H9 (cell line): ENCODE measurements at regions not wholly inside any gene's neighbourhood (a gene's known extent, or its start where the extent isn't known, plus 50 kb on each side); places are given as distances from the start of the nearest gene placed in this dataset.

ENCODE experiments used
- DNase-seq: peaks from one replicate; pipeline ENCODE4 v3.0.0-alpha.2; 2017
- H2AFZ ChIP-seq: one replicate; pipeline ENCODE4 v1.6.1; 2013; ENCODE audit warnings: mild to moderate bottlenecking, low read length, control low read depth, moderate library complexity
- H2AK5ac ChIP-seq: 2 replicates; pipeline ENCODE4 v1.6.1; 2013; ENCODE audit warnings: low read length, control low read depth, mixed read lengths; ENCODE audit not compliant: insufficient read length
- H2BK120ac ChIP-seq: one replicate; pipeline ENCODE4 v1.6.1; 2013; ENCODE audit warnings: low read depth, mild to moderate bottlenecking, low read length, control low read depth, inconsistent platforms; ENCODE audit not compliant: poor library complexity, severe bottlenecking
- H2BK12ac ChIP-seq: 2 replicates; pipeline ENCODE4 v1.6.1; 2013; ENCODE audit warnings: low read length, control low read depth, mixed read lengths, low read depth; ENCODE audit not compliant: insufficient read length
- H2BK15ac ChIP-seq: 2 replicates; pipeline ENCODE4 v1.6.1; 2013; ENCODE audit warnings: low read depth, low read length, control low read depth
- H2BK20ac ChIP-seq: one replicate; pipeline ENCODE4 v1.6.1; 2013; ENCODE audit warnings: low read depth, mild to moderate bottlenecking, low read length, control low read depth, inconsistent platforms; ENCODE audit not compliant: poor library complexity, severe bottlenecking
- H2BK5ac ChIP-seq: 2 replicates; pipeline ENCODE4 v1.6.1; 2013; ENCODE audit warnings: low read length, control low read depth, mixed read lengths; ENCODE audit not compliant: insufficient read length
- H3K14ac ChIP-seq: 2 replicates; pipeline ENCODE4 v1.6.1; 2013; ENCODE audit warnings: low read length, control low read depth; ENCODE audit not compliant: insufficient read depth
- H3K18ac ChIP-seq: 2 replicates; pipeline ENCODE4 v1.6.1; 2013; ENCODE audit warnings: low read depth, mild to moderate bottlenecking, mixed read lengths, low read length, control low read depth; ENCODE audit not compliant: insufficient read length
- H3K23ac ChIP-seq: 2 replicates; pipeline ENCODE4 v1.6.1; 2013; ENCODE audit warnings: low read length, control low read depth, mixed read lengths, low read depth; ENCODE audit not compliant: insufficient read length
- H3K23me2 ChIP-seq: 2 replicates; pipeline ENCODE4 v1.6.1; 2013; ENCODE audit warnings: low read depth, mild to moderate bottlenecking, mixed read lengths, low read length, control low read depth; ENCODE audit not compliant: insufficient read length, poor library complexity, severe bottlenecking
- H3K27ac ChIP-seq: 2 replicates; pipeline ENCODE4 v1.5.1; 2013; ENCODE audit warnings: low read length, control low read depth, mixed read lengths, low read depth; ENCODE audit not compliant: insufficient read length
- H3K27me3 ChIP-seq: 2 replicates; pipeline ENCODE4 v1.6.1; 2013; ENCODE audit warnings: low read length, control low read depth, inconsistent platforms; ENCODE audit not compliant: insufficient read depth
- H3K4ac ChIP-seq: 2 replicates; pipeline ENCODE4 v1.6.1; 2013; ENCODE audit warnings: low read depth, mild to moderate bottlenecking, control low read depth, inconsistent platforms, low read length, moderate library complexity
- H3K4me1 ChIP-seq: 2 replicates; pipeline ENCODE4 v1.6.1; 2013; ENCODE audit warnings: low read length, control low read depth, inconsistent platforms; ENCODE audit not compliant: insufficient read depth
- H3K4me2 ChIP-seq: 2 replicates; pipeline ENCODE4 v1.6.1; 2013; ENCODE audit warnings: low read length, control low read depth, mixed read lengths; ENCODE audit not compliant: insufficient read length, insufficient read depth
- H3K56ac ChIP-seq: 2 replicates; pipeline ENCODE4 v1.6.1; 2013; ENCODE audit warnings: low read depth, mild to moderate bottlenecking, mixed read lengths, low read length, control low read depth; ENCODE audit not compliant: insufficient read length
- H3K79me1 ChIP-seq: 2 replicates; pipeline ENCODE4 v1.6.1; 2013; ENCODE audit warnings: low read depth, mild to moderate bottlenecking, moderate library complexity, low read length, control low read depth, inconsistent platforms; ENCODE audit not compliant: insufficient read depth, poor library complexity, severe bottlenecking
- H3K79me2 ChIP-seq: 2 replicates; pipeline ENCODE4 v1.6.1; 2013; ENCODE audit warnings: low read length, control low read depth, inconsistent platforms; ENCODE audit not compliant: insufficient read depth
- H3K9ac ChIP-seq: 2 replicates; pipeline ENCODE4 v1.6.1; 2013; ENCODE audit warnings: low read length, control low read depth, mixed read lengths; ENCODE audit not compliant: insufficient read length; ENCODE audit errors: extremely low read depth
- H3K9me3 ChIP-seq: one replicate; pipeline ENCODE4 v1.6.1; 2013; ENCODE audit warnings: low read depth, low read length, inconsistent platforms; ENCODE audit not compliant: control insufficient read depth
- H3T11ph ChIP-seq: one replicate; pipeline ENCODE4 v1.6.1; 2013; ENCODE audit warnings: mild to moderate bottlenecking, low read length, control low read depth, inconsistent platforms
- H4K20me1 ChIP-seq: one replicate; pipeline ENCODE4 v1.6.1; 2013; ENCODE audit not compliant: control insufficient read depth, insufficient read length, insufficient read depth
- H4K5ac ChIP-seq: 2 replicates; pipeline ENCODE4 v1.6.1; 2013; ENCODE audit warnings: low read depth, mild to moderate bottlenecking, mixed read lengths, low read length, control low read depth; ENCODE audit not compliant: insufficient read length
- H4K8ac ChIP-seq: replicated peaks from 2 replicates; pipeline ENCODE4 v1.6.1; 2013; ENCODE audit warnings: low read length, control low read depth, mixed read lengths, low read depth; ENCODE audit not compliant: insufficient read length
- H4K91ac ChIP-seq: 2 replicates; pipeline ENCODE4 v1.6.1; 2013; ENCODE audit warnings: low read depth, mild to moderate bottlenecking, moderate library complexity, mixed read lengths, low read length, control low read depth; ENCODE audit not compliant: insufficient read length
- H3K27ac Mint-ChIP-seq, 3 experiments: 2 replicates in 2 of 3; 3 replicates in 1 of 3; pipeline ENCODE4 v1.8.0; 2020 to 2021; ENCODE audit warnings: mixed read lengths in 3 of 3, mild to moderate bottlenecking in 1 of 3, moderate library complexity in 1 of 3
- H3K27me3 Mint-ChIP-seq: 2 replicates; pipeline ENCODE4 v1.8.0; 2021; ENCODE audit warnings: low read depth, mild to moderate bottlenecking, moderate library complexity, mixed read lengths
- H3K36me3 Mint-ChIP-seq, 3 experiments: 2 replicates in 2 of 3; 3 replicates in 1 of 3; pipeline ENCODE4 v1.8.0; 2020 to 2021; ENCODE audit warnings: low read depth in 3 of 3, mixed read lengths in 3 of 3; ENCODE audit not compliant: insufficient read depth in 1 of 3
- H3K4me1 Mint-ChIP-seq, 2 experiments: 2 replicates each; pipeline ENCODE4 v1.8.0; 2020; ENCODE audit warnings: mixed read lengths in 2 of 2
- H3K4me3 Mint-ChIP-seq, 2 experiments: 2 replicates in 1 of 2; 3 replicates in 1 of 2; pipeline ENCODE4 v1.8.0; 2020 to 2021; ENCODE audit warnings: mild to moderate bottlenecking in 2 of 2, mixed read lengths in 2 of 2, moderate library complexity in 1 of 2
- H3K9me3 Mint-ChIP-seq, 2 experiments: 2 replicates in 1 of 2; 3 replicates in 1 of 2; pipeline ENCODE4 v1.8.0; 2020; ENCODE audit warnings: mild to moderate bottlenecking in 2 of 2, mixed read lengths in 2 of 2, moderate library complexity in 1 of 2
- CTCF ChIP-seq: fragments of 200-600 bp; sonication (generic); conservative IDR thresholded peaks from 3 replicates; pipeline ENCODE4 v1.8.0; 2021; ENCODE audit warnings: antibody characterized with exemption, mild to moderate bottlenecking
- WGBS: extraction: QIAGEN DNeasy Blood & Tissue Kit; methylation state at CpG from one replicate; pipeline ENCODE4 v1.1.7; 2013; ENCODE audit warnings: missing lambda C conversion rate, low lambda C conversion rate, mixed read lengths; ENCODE audit not compliant: insufficient read length; ENCODE audit errors: extremely low coverage; 5-methylcytosine and 5-hydroxymethylcytosine counted together

DNA sequence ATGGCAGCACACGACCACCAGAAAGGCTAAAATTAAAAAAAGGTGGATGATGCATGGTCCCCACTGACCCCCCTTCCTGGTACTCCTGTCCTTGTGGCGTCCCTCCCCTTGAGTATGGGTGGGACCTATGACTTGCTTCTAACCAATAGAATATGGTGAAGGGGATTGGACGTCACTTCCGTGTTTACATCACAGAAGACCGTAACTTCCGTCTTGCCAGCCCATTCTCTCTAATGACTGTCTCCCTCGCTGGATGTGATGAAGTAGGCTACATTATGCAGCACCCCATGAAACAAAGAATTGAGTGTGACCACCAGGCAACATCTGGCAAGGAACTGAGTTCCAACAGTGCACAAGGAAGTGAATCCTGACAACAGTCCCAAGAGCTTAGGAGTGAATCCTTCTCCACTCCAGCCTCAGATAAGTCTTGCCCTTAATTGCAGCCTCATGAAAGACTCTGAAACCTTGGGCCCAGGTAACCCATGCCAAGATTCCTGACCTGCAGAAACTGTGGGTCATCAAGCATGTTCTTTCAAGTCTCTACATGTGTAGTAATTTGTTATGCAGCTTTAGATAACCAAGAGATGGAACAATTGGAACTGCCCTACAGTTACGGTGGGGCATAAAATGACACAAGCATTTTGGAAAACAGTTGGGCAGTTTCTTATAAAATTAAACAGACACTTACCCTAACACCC lies 80.1 kb upstream of the NPAS2 start:
- H3T11ph ChIP-seq, result no peak overlapping the region
- H4K20me1 ChIP-seq, result no peaks in the 10 kb centered on the region
- Mint-ChIP-seq H3K4me3 (no peak overlapping the region), H3K27me3 (peaks cover 7% of the 10 kb centered on the region), H3K36me3 (no peaks in the 10 kb centered on the region), H3K27ac (no peak overlapping the region), H3K9me3 (no peaks in the 10 kb centered on the region), H3K4me1 (no peaks in the 10 kb centered on the region; a peak in 1 of 4 replicates)
- no peaks in the 10 kb centered on the region for H3K4me1 ChIP-seq
- H3K79me2 ChIP-seq, result no peaks in the 10 kb centered on the region; the same call in 1 of the 2 replicates
- H3K23me2 ChIP-seq, result no peaks in the 10 kb centered on the region
- TF ChIP-seq CTCF, result no peak
- DNase-seq, result no peak
- no peaks in the 10 kb centered on the region for H3K79me1 ChIP-seq
- no peak overlapping the region for H3K27ac ChIP-seq
- no peak overlapping the region for H3K4me2 ChIP-seq
- H3K56ac ChIP-seq, result no peak overlapping the region
- no peak overlapping the region for H2AFZ ChIP-seq
- WGBS, result no CpG with 5 or more reads among the region's 8 CpGs
- H2BK12ac ChIP-seq, result no peak overlapping the region
- H2AK5ac ChIP-seq, result no peak overlapping the region
- H2BK15ac ChIP-seq, result no peak overlapping the region
- no peaks in the 10 kb centered on the region for H3K9me3 ChIP-seq
- H4K91ac ChIP-seq, result no peak overlapping the region
- H4K8ac ChIP-seq, result no peak overlapping the region
- no peak overlapping the region for H3K4ac ChIP-seq
- H3K18ac ChIP-seq, result no peak overlapping the region
- H3K9ac ChIP-seq, result no peak overlapping the region
- no peak overlapping the region for H4K5ac ChIP-seq
- no peak overlapping the region for H3K23ac ChIP-seq
- no peak overlapping the region for H3K14ac ChIP-seq
- H2BK20ac ChIP-seq, result no peak overlapping the region
- H3K27me3 ChIP-seq, result no peaks in the 10 kb centered on the region
- H2BK5ac ChIP-seq, result no peak overlapping the region
- H2BK120ac ChIP-seq, result no peak overlapping the region
